Peyer's patch (tissue), 4 donors: ENCODE measurements at regions not wholly inside any gene's neighbourhood (a gene's known extent, or its start where the extent isn't known, plus 50 kb on each side); places are given as distances from the start of the nearest gene placed in this dataset.

Source experiments
- CTCF ChIP-seq, 6 experiments: fragments of 450-650 bp in 4 of 6; fragments of 200-600 bp in 2 of 6; sonication (generic) in 1 of 6; IDR thresholded peaks; one replicate each; pipeline ENCODE4 v1.5.1; 2017 to 2019; ENCODE audit warnings: antibody characterized with exemption in 6 of 6, mild to moderate bottlenecking in 3 of 6, moderate library complexity in 1 of 6
- POLR2A ChIP-seq, 2 donors: fragments of 450-650 bp; IDR thresholded peaks; one replicate each; pipeline ENCODE4 v1.5.1; 2017; ENCODE audit warnings: antibody characterized with exemption in 2 of 2, mild to moderate bottlenecking in 2 of 2, moderate library complexity in 2 of 2

- TF ChIP-seq CTCF (IDR thresholded peaks at IDR 0.05) (no peak), POLR2A (IDR thresholded peaks at IDR 0.05) (no peak)
Measured at GRCh38 chr10:90575125-90575524, 282.7 kb downstream of the HTR7 start.
